Stimulated activated naive B cell treated with anti-CD40 and anti-IgM and Interleukin-4, amounts not matched to agents 10 μg/mL and 1 μg/mL and 100 μg/mL, for 72 hours (primary cell): ENCODE measurements at regions not wholly inside any gene's neighbourhood (a gene's known extent, or its start where the extent isn't known, plus 50 kb on each side); places are given as distances from the start of the nearest gene placed in this dataset.

Experiments
- ATAC-seq, 2 donors: fragments of 150-1000 bp; cut with Tn5 transposase; replicated peaks; 2 replicates each; pipeline ENCODE4 v1.10.0; 2021; ENCODE audit warnings: moderate library complexity in 1 of 2
- DNase-seq: peaks from one replicate; pipeline ENCODE4 v3.0.0; 2021
- H3K27ac Mint-ChIP-seq: one replicate; pipeline ENCODE4 v1.8.0; 2022; ENCODE audit warnings: mild to moderate bottlenecking, mixed read lengths
- H3K27me3 Mint-ChIP-seq, 2 donors: one replicate each; pipeline ENCODE4 v1.8.0; 2022; ENCODE audit warnings: mixed read lengths in 2 of 2
- H3K36me3 Mint-ChIP-seq, 2 donors: one replicate each; pipeline ENCODE4 v1.8.0; 2022; ENCODE audit warnings: mixed read lengths in 2 of 2, mild to moderate bottlenecking in 1 of 2
- H3K4me1 Mint-ChIP-seq, 2 donors: one replicate each; pipeline ENCODE4 v1.8.0; 2022; ENCODE audit warnings: mixed read lengths in 2 of 2, mild to moderate bottlenecking in 1 of 2
- H3K4me3 Mint-ChIP-seq, 2 donors: one replicate each; pipeline ENCODE4 v1.8.0; 2022; ENCODE audit warnings: mild to moderate bottlenecking in 2 of 2, mixed read lengths in 2 of 2, moderate library complexity in 1 of 2
- H3K9me3 Mint-ChIP-seq, 2 donors: one replicate each; pipeline ENCODE4 v1.8.0; 2022; ENCODE audit warnings: mixed read lengths in 2 of 2, mild to moderate bottlenecking in 1 of 2

GRCh38 chr17:65477600-65477999, 83.8 kb downstream of the AXIN2 start:
- Mint-ChIP-seq H3K4me1 (no peaks in the 10 kb centered on the region), H3K36me3 (no peaks in the 10 kb centered on the region), H3K27me3 (peaks cover 0 to 13% of the 10 kb centered on the region in 2 donors), H3K4me3 (no peak overlapping the region), H3K9me3 (peaks cover 0 to 6% of the 10 kb centered on the region in 2 donors), H3K27ac (no peak overlapping the region)
- DNase-seq (no peak), ATAC-seq (no peak)

GRCh38 chr17:65474660-65475059, 86.8 kb downstream of the AXIN2 start:
- ATAC-seq: no peak
- Mint-ChIP-seq H3K36me3 (no peaks in the 10 kb centered on the region), H3K9me3 (peaks cover 0 to 6% of the 10 kb centered on the region in 2 donors), H3K27me3 (peaks cover 4 to 28% of the 10 kb centered on the region in 2 donors), H3K4me1 (no peaks in the 10 kb centered on the region), H3K4me3 (no peak overlapping the region), H3K27ac (no peak overlapping the region)
- no peak for DNase-seq

- DNase-seq (no peak), ATAC-seq (no peak)
- Mint-ChIP-seq H3K9me3 (peaks cover 0 to 6% of the 10 kb centered on the region in 2 donors), H3K4me3 (no peak overlapping the region), H3K27me3 (peaks cover 4 to 28% of the 10 kb centered on the region in 2 donors), H3K36me3 (no peaks in the 10 kb centered on the region), H3K4me1 (no peaks in the 10 kb centered on the region), H3K27ac (no peak overlapping the region)
Measured at GRCh38 chr17:65473985-65474384, 87.5 kb downstream of the AXIN2 start.

DNA sequence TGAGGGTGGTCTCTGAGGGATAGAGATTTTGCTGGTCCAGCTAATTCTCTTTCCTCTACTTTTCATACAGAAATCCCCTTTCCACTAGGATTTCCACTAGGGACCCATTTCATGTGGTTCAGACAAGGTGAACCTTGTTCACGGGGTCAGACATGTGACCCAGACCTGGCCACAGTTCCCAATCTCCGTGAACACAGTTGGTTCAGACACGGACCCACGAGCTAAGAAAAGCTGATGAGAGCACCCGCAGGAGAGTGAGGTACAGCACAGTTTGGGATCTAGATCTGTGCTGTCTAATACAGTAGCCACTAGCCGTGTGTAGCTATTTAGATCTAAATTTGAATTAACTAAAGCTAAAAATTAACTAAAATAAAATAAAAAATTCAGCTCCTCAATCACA, 88.1 kb downstream of the AXIN2 start:
- Mint-ChIP-seq H3K4me3 (no peak overlapping the region), H3K4me1 (no peaks in the 10 kb centered on the region), H3K27me3 (peaks cover 4 to 28% of the 10 kb centered on the region in 2 donors), H3K27ac (no peak overlapping the region), H3K9me3 (peaks cover 0 to 6% of the 10 kb centered on the region in 2 donors), H3K36me3 (no peaks in the 10 kb centered on the region)
- ATAC-seq: no peak
- no peak for DNase-seq

DNA sequence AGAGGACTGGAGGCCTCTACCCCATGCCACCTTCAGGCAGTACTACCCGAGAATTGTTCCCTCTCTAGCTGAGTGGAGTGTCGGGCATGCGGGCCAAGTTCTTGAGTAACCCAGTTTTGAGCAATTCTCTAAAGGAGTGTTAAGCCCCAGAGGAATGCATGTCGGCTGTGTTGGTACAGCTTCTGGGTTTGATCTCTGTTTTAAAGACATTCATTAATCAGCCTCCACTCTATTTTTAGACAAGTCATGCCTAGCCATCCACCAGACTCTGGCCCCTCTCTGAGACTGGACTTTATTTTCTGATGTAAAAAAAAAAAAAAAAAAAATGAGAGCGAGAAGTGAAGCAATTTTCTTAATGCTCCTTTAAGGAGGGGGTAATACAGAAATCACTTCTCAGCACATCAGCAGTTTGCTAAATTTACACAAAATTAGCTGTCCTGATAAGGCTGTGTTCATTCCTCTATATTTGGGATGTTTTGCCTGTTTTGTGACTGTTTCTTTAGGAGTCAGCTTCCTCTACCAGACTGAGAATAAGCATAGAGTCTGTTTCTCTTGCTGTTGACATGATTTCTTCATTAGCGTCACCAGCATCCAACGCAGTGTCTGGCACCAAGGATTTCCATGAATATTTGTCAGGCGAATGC, 88.7 kb downstream of the AXIN2 start:
- H3K4me1 Mint-ChIP-seq: no peaks in the 10 kb centered on the region
- DNase-seq: no peak
- H3K27ac Mint-ChIP-seq: no peak overlapping the region
- H3K27me3 Mint-ChIP-seq: peaks cover 4 to 28% of the 10 kb centered on the region in 2 donors
- ATAC-seq: no peak
- peaks cover 0 to 6% of the 10 kb centered on the region in 2 donors for H3K9me3 Mint-ChIP-seq
- no peaks in the 10 kb centered on the region for H3K36me3 Mint-ChIP-seq
- no peak overlapping the region for H3K4me3 Mint-ChIP-seq

DNA sequence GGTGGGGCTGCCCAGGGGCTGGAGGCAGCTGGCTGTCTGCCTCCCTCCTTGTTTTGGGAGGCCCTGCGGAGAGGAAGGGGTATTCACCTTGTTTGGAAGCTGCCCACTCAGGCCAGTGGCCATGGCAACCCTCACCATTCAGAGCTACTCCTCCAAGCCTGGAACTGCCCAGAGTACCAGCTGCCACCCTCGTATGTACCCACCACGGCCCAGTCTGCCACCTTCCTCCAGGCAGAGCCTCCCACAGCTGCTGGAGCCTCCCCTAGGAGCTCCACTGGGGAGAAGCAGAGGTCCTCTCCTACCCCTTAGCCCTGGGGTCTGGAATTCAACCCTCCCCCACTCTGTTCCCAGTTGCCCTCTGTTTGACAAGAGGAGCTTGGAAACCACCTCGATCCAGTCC, 90.7 kb downstream of the AXIN2 start:
- Mint-ChIP-seq H3K27me3 (peaks cover 4 to 28% of the 10 kb centered on the region in 2 donors), H3K9me3 (peaks cover 0 to 6% of the 10 kb centered on the region in 2 donors), H3K27ac (no peak overlapping the region), H3K4me3 (no peak overlapping the region), H3K4me1 (no peaks in the 10 kb centered on the region), H3K36me3 (no peaks in the 10 kb centered on the region)
- ATAC-seq: no peak
- DNase-seq: no peak

DNA sequence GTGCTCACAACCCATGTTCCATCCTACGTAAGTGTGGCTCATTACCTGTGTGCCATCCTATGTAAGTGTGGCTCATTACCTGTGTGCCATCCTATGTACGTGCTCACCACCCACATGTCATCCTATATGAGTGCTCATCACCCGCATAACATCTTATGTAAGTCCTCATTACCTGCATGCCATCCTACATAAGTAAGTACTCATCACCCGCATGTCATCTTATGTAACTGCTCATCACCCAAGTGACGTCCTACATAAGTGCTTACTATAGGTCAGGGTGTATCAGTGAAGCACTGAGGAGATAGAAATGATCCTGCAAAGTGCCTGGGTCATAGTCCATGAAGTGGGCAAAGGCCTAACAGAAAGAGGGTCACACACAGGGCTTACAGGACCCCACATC, 93.1 kb downstream of the AXIN2 start:
- peaks cover 8 to 15% of the 10 kb centered on the region in 2 donors for H3K27me3 Mint-ChIP-seq
- H3K4me3 Mint-ChIP-seq: no peak overlapping the region
- H3K9me3 Mint-ChIP-seq: no peaks in the 10 kb centered on the region
- no peak overlapping the region for H3K27ac Mint-ChIP-seq
- DNase-seq (no peak), ATAC-seq (no peak)
- no peaks in the 10 kb centered on the region for H3K4me1 Mint-ChIP-seq
- no peaks in the 10 kb centered on the region for H3K36me3 Mint-ChIP-seq

DNA sequence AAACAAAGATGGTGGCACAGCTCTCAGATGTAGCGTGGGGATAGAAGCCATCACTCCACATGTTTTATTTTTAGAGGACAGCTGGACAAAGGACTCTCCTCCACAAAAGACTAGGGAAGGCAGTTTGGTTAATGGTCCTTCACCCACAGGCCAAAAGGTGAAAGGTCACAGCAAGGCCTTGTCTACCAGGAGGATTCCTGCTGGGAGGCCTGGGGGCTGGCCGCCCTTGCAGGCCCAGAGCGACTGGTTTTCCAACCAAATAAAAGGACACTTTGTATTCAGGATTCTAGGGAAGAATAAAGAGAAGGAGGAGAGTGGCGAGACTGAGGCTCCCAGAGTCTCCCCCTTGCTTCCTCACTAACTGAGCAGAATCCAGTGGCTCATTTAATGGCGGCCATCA, 94.3 kb downstream of the AXIN2 start:
- H3K27ac Mint-ChIP-seq: no peak overlapping the region
- H3K36me3 Mint-ChIP-seq: no peaks in the 10 kb centered on the region
- H3K27me3 Mint-ChIP-seq: peaks cover 13 to 20% of the 10 kb centered on the region in 2 donors

DNA sequence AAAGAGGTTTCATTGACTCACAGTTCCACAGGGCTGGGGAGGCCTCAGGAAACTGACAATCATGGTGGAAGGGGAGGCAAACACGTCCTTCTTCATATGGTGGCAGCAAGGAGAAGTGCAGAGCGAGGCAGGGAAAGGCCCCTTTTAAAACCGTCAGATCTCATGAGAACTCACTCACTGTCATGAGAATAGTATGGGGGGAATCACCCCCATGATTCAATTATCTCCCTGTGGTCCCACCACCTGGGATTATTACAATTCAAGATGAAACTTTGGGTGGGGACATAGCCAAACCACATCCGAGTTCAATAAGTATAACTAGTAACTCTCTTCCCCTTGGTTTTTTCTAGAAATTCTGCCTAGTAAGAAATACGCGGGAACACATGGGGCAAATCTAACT, 94.9 kb downstream of the AXIN2 start:
- H3K9me3 Mint-ChIP-seq: no peaks in the 10 kb centered on the region
- no peak for ATAC-seq
- H3K4me1 Mint-ChIP-seq: no peaks in the 10 kb centered on the region
- H3K27ac Mint-ChIP-seq: no peak overlapping the region
- no peak for DNase-seq
- H3K27me3 Mint-ChIP-seq: peaks cover 13 to 17% of the 10 kb centered on the region in 2 donors
- no peaks in the 10 kb centered on the region for H3K36me3 Mint-ChIP-seq
- H3K4me3 Mint-ChIP-seq: no peak overlapping the region

More for the DNA sequence above, 94.3 kb downstream of the AXIN2 start:
- no peaks in the 10 kb centered on the region for H3K9me3 Mint-ChIP-seq
- no peaks in the 10 kb centered on the region for H3K4me1 Mint-ChIP-seq
- no peak for DNase-seq
- ATAC-seq: no peak
- no peak overlapping the region for H3K4me3 Mint-ChIP-seq

DNA sequence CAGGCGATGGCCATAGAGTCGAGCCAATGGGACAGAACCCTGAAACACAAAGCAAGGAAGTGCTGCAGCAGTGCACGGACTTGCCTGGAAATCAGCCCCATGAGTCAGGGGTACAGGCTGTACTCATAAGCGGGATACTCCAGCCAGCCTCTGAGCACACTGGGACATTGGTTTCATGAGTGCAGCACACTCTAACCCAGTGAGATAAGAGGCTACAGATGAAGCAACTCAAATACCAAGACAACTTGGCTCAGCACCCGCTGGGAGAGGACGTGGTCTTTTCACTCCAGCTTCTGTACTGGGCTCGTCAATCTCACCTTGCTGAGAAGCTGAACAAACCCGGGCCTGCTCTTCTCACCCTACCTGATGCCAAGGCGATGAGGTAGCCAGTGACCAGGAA, 98.2 kb downstream of the AXIN2 start:
- Mint-ChIP-seq H3K4me3 (no peak overlapping the region), H3K36me3 (no peaks in the 10 kb centered on the region), H3K27ac (no peak overlapping the region), H3K4me1 (no peaks in the 10 kb centered on the region), H3K9me3 (no peaks in the 10 kb centered on the region), H3K27me3 (peaks cover 14 to 15% of the 10 kb centered on the region in 2 donors)
- DNase-seq (no peak), ATAC-seq (no peak)

GRCh38 chr17:65459677-65460347, 101.6 kb downstream of the AXIN2 start:
- H3K27ac Mint-ChIP-seq: no peak overlapping the region
- no peaks in the 10 kb centered on the region for H3K4me1 Mint-ChIP-seq
- ATAC-seq (no peak), DNase-seq (no peak)
- H3K36me3 Mint-ChIP-seq: no peaks in the 10 kb centered on the region
- H3K4me3 Mint-ChIP-seq: no peak overlapping the region
- H3K9me3 Mint-ChIP-seq: no peaks in the 10 kb centered on the region
- peaks cover 25 to 27% of the 10 kb centered on the region in 2 donors for H3K27me3 Mint-ChIP-seq

GRCh38 chr17:65457635-65458257, 103.7 kb downstream of the AXIN2 start:
- DNase-seq: no peak
- no peak for ATAC-seq
- Mint-ChIP-seq H3K36me3 (no peaks in the 10 kb centered on the region), H3K4me1 (no peaks in the 10 kb centered on the region), H3K4me3 (no peak overlapping the region), H3K27ac (no peak overlapping the region), H3K9me3 (no peaks in the 10 kb centered on the region), H3K27me3 (peaks cover 18 to 19% of the 10 kb centered on the region in 2 donors)

- Mint-ChIP-seq H3K27ac (no peak overlapping the region), H3K4me1 (no peaks in the 10 kb centered on the region), H3K36me3 (no peaks in the 10 kb centered on the region), H3K9me3 (peaks cover 0 to 4% of the 10 kb centered on the region in 2 donors), H3K27me3 (peaks cover 15 to 22% of the 10 kb centered on the region in 2 donors), H3K4me3 (no peak overlapping the region)
- no peak for DNase-seq
- ATAC-seq: no peak
Measured at GRCh38 chr17:65457183-65457582, 104.3 kb downstream of the AXIN2 start.

- ATAC-seq: no peak
- H3K4me3 Mint-ChIP-seq: no peak overlapping the region
- H3K27me3 Mint-ChIP-seq: peaks cover 15 to 22% of the 10 kb centered on the region in 2 donors
- no peaks in the 10 kb centered on the region for H3K36me3 Mint-ChIP-seq
- DNase-seq: no peak
- no peak overlapping the region for H3K27ac Mint-ChIP-seq
- H3K9me3 Mint-ChIP-seq: peaks cover 0 to 6% of the 10 kb centered on the region in 2 donors
- no peaks in the 10 kb centered on the region for H3K4me1 Mint-ChIP-seq
Measured at GRCh38 chr17:65456368-65457151, 104.9 kb downstream of the AXIN2 start.
